H1 (cell line): ENCODE measurements at regions not wholly inside any gene's neighbourhood (a gene's known extent, or its start where the extent isn't known, plus 50 kb on each side); places are given as distances from the start of the nearest gene placed in this dataset.

Experiments
- CTCF ChIA-PET: fragments of 300-600 bp; sonication (Branson Sonifier 250); formaldehyde crosslinking; loops from one replicate; lab custom pipeline; 2021; ENCODE audit not compliant: partially characterized antibody; lab: Charles Lee
- POLR2A ChIA-PET: fragments of 300-600 bp; sonication (Branson Sonifier 250); formaldehyde crosslinking; loops from one replicate; lab custom pipeline; 2021; ENCODE audit warnings: inconsistent platforms; ENCODE audit not compliant: partially characterized antibody; lab: Charles Lee
- DNase-seq, 2 experiments: peaks; one replicate each; pipeline versions ENCODE4 v3.0.0 to v3.0.0-alpha.2; 2010 to 2022; ENCODE audit warnings: low spot score in 2 of 2, low read depth in 1 of 2, mixed read lengths in 1 of 2
- FAIRE-seq: peaks from 2 replicates; lab custom pipeline; 2011; peaks lifted over from hg19 to GRCh38; lab: Jason Lieb, UNC
- H2AFZ ChIP-seq: 2 replicates; pipeline ENCODE4 v1.8.1; 2012; ENCODE audit warnings: low read length, inconsistent platforms
- H2AK5ac ChIP-seq: 2 replicates; pipeline ENCODE4 v1.6.1; 2013; ENCODE audit warnings: low read depth, low read length
- H2BK120ac ChIP-seq: replicated peaks from 2 replicates; pipeline ENCODE3; 2013; ENCODE audit warnings: low read depth, low read length, inconsistent platforms
- H2BK12ac ChIP-seq: 2 replicates; pipeline ENCODE4 v1.6.1; 2013; ENCODE audit warnings: low read depth, low read length
- H2BK15ac ChIP-seq: 2 replicates; pipeline ENCODE4 v1.6.1; 2013; ENCODE audit warnings: low read length
- H2BK20ac ChIP-seq: 2 replicates; pipeline ENCODE4 v1.6.1; 2013; ENCODE audit warnings: low read length
- H2BK5ac ChIP-seq: 2 replicates; pipeline ENCODE4 v1.6.1; 2013; ENCODE audit warnings: low read depth, low read length
- H3K14ac ChIP-seq: 2 replicates; pipeline ENCODE4 v1.6.1; 2013; ENCODE audit warnings: inconsistent platforms; ENCODE audit not compliant: insufficient read length
- H3K18ac ChIP-seq: 2 replicates; pipeline ENCODE4 v1.6.1; 2013; ENCODE audit warnings: low read length; ENCODE audit errors: extremely low read depth
- H3K23ac ChIP-seq: 2 replicates; pipeline ENCODE4 v1.6.1; 2013; ENCODE audit warnings: inconsistent platforms; ENCODE audit not compliant: insufficient read length
- H3K23me2 ChIP-seq: 2 replicates; pipeline ENCODE4 v1.6.1; 2013; ENCODE audit warnings: low read depth, low read length
- H3K27ac ChIP-seq: 2 replicates; pipeline ENCODE4 v1.6.1; 2011; ENCODE audit warnings: low read depth, low read length, inconsistent platforms
- H3K27me3 ChIP-seq, 4 experiments: replicated peaks in 1 of 4; 1 replicate in 1 of 4; 2 replicates in 3 of 4; pipeline versions ENCODE4 v1.6.1 to v1.8.1; 2011 to 2013; ENCODE audit warnings: low read length in 3 of 4, mild to moderate bottlenecking in 3 of 4, inconsistent platforms in 2 of 4, mixed read lengths in 2 of 4, moderate library complexity in 1 of 4; ENCODE audit not compliant: control insufficient read depth in 3 of 4, insufficient read depth in 3 of 4; ENCODE audit errors: extremely low read depth in 1 of 4
- H3K36me3 ChIP-seq, 4 experiments: 2 replicates each; pipeline versions ENCODE4 v1.6.1 to v1.8.1; 2011 to 2013; ENCODE audit warnings: mild to moderate bottlenecking in 4 of 4, low read length in 3 of 4, moderate library complexity in 2 of 4, control low read depth in 1 of 4, inconsistent platforms in 1 of 4; ENCODE audit not compliant: insufficient read depth in 4 of 4, control insufficient read depth in 2 of 4
- H3K4ac ChIP-seq: replicated peaks from 2 replicates; pipeline ENCODE3; 2013; ENCODE audit warnings: low read length, low read depth, mixed read lengths, inconsistent platforms; ENCODE audit not compliant: insufficient read length
- H3K4me1 ChIP-seq, 4 experiments: replicated peaks in 1 of 4; 1 replicate in 1 of 4; 2 replicates in 3 of 4; pipeline versions ENCODE4 v1.6.1 to v1.8.1; 2011 to 2013; ENCODE audit warnings: low read length in 3 of 4, inconsistent platforms in 2 of 4, mixed read lengths in 1 of 4; ENCODE audit not compliant: insufficient read depth in 4 of 4, control insufficient read depth in 3 of 4
- H3K4me2 ChIP-seq, 2 experiments: 2 replicates each; pipeline versions ENCODE4 v1.6.1 to v1.8.1; 2011 to 2013; ENCODE audit warnings: low read depth in 2 of 2, low read length in 2 of 2, control low read depth in 1 of 2, inconsistent platforms in 1 of 2, mild to moderate bottlenecking in 1 of 2; ENCODE audit not compliant: insufficient read depth in 1 of 2
- H3K4me3 ChIP-seq, 4 experiments: fragments of 200-600, 300-600 bp in 1 of 4; sonication (generic), shearing (Covaris generic), sonication (Bioruptor Twin) in 1 of 4; 2 replicates each; pipeline versions ENCODE4 v1.5.1 to v1.8.1; 2011 to 2016; ENCODE audit warnings: low read length in 4 of 4, low read depth in 3 of 4, control low read depth in 2 of 4, inconsistent platforms in 2 of 4, mild to moderate bottlenecking in 2 of 4, mixed read lengths in 1 of 4, moderate library complexity in 1 of 4; ENCODE audit not compliant: insufficient read depth in 2 of 4; ENCODE audit errors: extremely low read depth in 1 of 4
- H3K56ac ChIP-seq: replicated peaks from 2 replicates; pipeline ENCODE3; 2013; ENCODE audit warnings: low read depth, mild to moderate bottlenecking, mixed read lengths, low read length, inconsistent platforms; ENCODE audit not compliant: insufficient read length
- H3K79me1 ChIP-seq: 2 replicates; pipeline ENCODE4 v1.6.1; 2013; ENCODE audit warnings: low read depth, low read length, control low read depth
- H3K79me2 ChIP-seq, 2 experiments: 2 replicates each; pipeline versions ENCODE4 v1.6.1 to v1.8.1; 2012 to 2013; ENCODE audit warnings: low read length in 2 of 2, mild to moderate bottlenecking in 2 of 2, inconsistent platforms in 1 of 2; ENCODE audit not compliant: insufficient read depth in 2 of 2, control insufficient read depth in 1 of 2
- H3K9ac ChIP-seq, 4 experiments: replicated peaks in 1 of 4; 1 replicate in 1 of 4; 2 replicates in 3 of 4; pipeline versions ENCODE4 v1.6.1 to v1.8.1; 2011 to 2013; ENCODE audit warnings: low read depth in 3 of 4, low read length in 3 of 4, control low read depth in 2 of 4, mild to moderate bottlenecking in 2 of 4, moderate library complexity in 2 of 4, inconsistent platforms in 1 of 4; ENCODE audit errors: extremely low read depth in 1 of 4
- H3K9me3 ChIP-seq, 2 experiments: 2 replicates each; pipeline versions ENCODE4 v1.6.1 to v1.8.1; 2012 to 2013; ENCODE audit warnings: mild to moderate bottlenecking in 2 of 2, moderate library complexity in 2 of 2, control low read depth in 1 of 2, inconsistent platforms in 1 of 2, low read depth in 1 of 2, low read length in 1 of 2, mixed read lengths in 1 of 2; ENCODE audit not compliant: insufficient read depth in 2 of 2
- H4K20me1 ChIP-seq, 2 experiments: replicated peaks in 1 of 2; 2 replicates each; pipeline versions ENCODE3 to v1.8.1; 2011 to 2013; ENCODE audit warnings: inconsistent platforms in 2 of 2, low read length in 2 of 2, mild to moderate bottlenecking in 1 of 2; ENCODE audit not compliant: insufficient read depth in 2 of 2, control insufficient read depth in 1 of 2
- H4K5ac ChIP-seq: 2 replicates; pipeline ENCODE4 v1.6.1; 2013; ENCODE audit warnings: low read length, low read depth, mixed read lengths, inconsistent platforms; ENCODE audit not compliant: insufficient read length
- H4K8ac ChIP-seq: 2 replicates; pipeline ENCODE4 v1.8.0; 2013; ENCODE audit warnings: mild to moderate bottlenecking, moderate library complexity, low read length, inconsistent platforms; ENCODE audit not compliant: insufficient read depth; ENCODE audit errors: extremely low read depth
- H4K91ac ChIP-seq: replicated peaks from 2 replicates; pipeline ENCODE3; 2013; ENCODE audit warnings: low read length, mixed read lengths, inconsistent platforms; ENCODE audit not compliant: insufficient read length
- ATF3 ChIP-seq: IDR thresholded peaks from 2 replicates; pipeline ENCODE4 v1.6.1; 2011; ENCODE audit warnings: low read depth, mild to moderate bottlenecking, low read length; ENCODE audit not compliant: insufficient read depth
- EP300 ChIP-seq, 2 experiments: IDR thresholded peaks; 1 replicate in 1 of 2; 2 replicates in 1 of 2; pipeline ENCODE4 v1.6.1; 2011 to 2012; ENCODE audit warnings: low read depth in 2 of 2, low read length in 2 of 2, mild to moderate bottlenecking in 2 of 2, borderline replicate concordance in 1 of 2, inconsistent platforms in 1 of 2, moderate library complexity in 1 of 2
- FOSL1 ChIP-seq: IDR thresholded peaks from 2 replicates; pipeline ENCODE4 v1.6.1; 2011; ENCODE audit warnings: mild to moderate bottlenecking, low read depth, low read length, moderate library complexity; ENCODE audit not compliant: insufficient read depth
- HDAC2 ChIP-seq, 2 experiments: fragments of 300-600 bp in 1 of 2; sonication (generic) in 1 of 2; IDR thresholded peaks; 2 replicates each; pipeline ENCODE4 v1.6.1; 2011 to 2012; ENCODE audit warnings: low read depth in 2 of 2, low read length in 2 of 2, mild to moderate bottlenecking in 2 of 2, moderate library complexity in 2 of 2, borderline replicate concordance in 1 of 2, inconsistent platforms in 1 of 2
- POLR2A ChIP-seq, 2 experiments: IDR thresholded peaks; 1 replicate in 1 of 2; 2 replicates in 1 of 2; pipeline ENCODE4 v1.6.1; 2011; ENCODE audit warnings: low read depth in 2 of 2, low read length in 2 of 2, mild to moderate bottlenecking in 2 of 2; ENCODE audit errors: control extremely low read depth in 1 of 2
- POU5F1 ChIP-seq: IDR thresholded peaks from 2 replicates; pipeline ENCODE4 v1.6.1; 2011; ENCODE audit warnings: low read depth, mild to moderate bottlenecking, low read length, moderate library complexity
- RAD21 ChIP-seq, 2 experiments: IDR thresholded peaks in 1 of 2; conservative IDR thresholded peaks in 1 of 2; 2 replicates each; pipeline ENCODE4 v1.6.1; 2011; ENCODE audit warnings: low read depth in 2 of 2, low read length in 2 of 2, improper control_type of control experiment in 1 of 2, inconsistent platforms in 1 of 2, mild to moderate bottlenecking in 1 of 2, moderate library complexity in 1 of 2
- RBBP5 ChIP-seq: IDR thresholded peaks from 2 replicates; pipeline ENCODE4 v1.7.1; 2012; ENCODE audit warnings: low read depth, mild to moderate bottlenecking, inconsistent platforms, low read length, moderate library complexity, borderline replicate concordance
- RFX5 ChIP-seq: IDR thresholded peaks from 2 replicates; pipeline ENCODE4 v1.6.1; 2011; ENCODE audit warnings: low read depth, low read length, improper control_type of control experiment, borderline replicate concordance
- SP2 ChIP-seq: IDR thresholded peaks from 2 replicates; pipeline ENCODE4 v1.6.1; 2012; ENCODE audit warnings: mild to moderate bottlenecking, low read length, inconsistent platforms
- TAF7 ChIP-seq: optimal IDR thresholded peaks from 2 replicates; pipeline ENCODE3; 2011; ENCODE audit warnings: low read depth, mild to moderate bottlenecking, inconsistent platforms, low read length, moderate library complexity, borderline replicate concordance
- YY1 ChIP-seq: IDR thresholded peaks from 2 replicates; pipeline ENCODE4 v1.6.1; 2011; ENCODE audit warnings: low read depth, mild to moderate bottlenecking, low read length
- WGBS, 2 experiments: shearing (Covaris generic) in 1 of 2; methylation state at CpG; one replicate each; pipeline versions ENCODE4 v1.1.6 to v1.1.7; 2013 to 2015; ENCODE audit warnings: low lambda C conversion rate in 2 of 2, mixed read lengths in 2 of 2, inconsistent platforms in 1 of 2, low coverage in 1 of 2, missing lambda C conversion rate in 1 of 2; ENCODE audit not compliant: insufficient replicate concordance in 2 of 2, insufficient coverage in 1 of 2, insufficient read length in 1 of 2; ENCODE audit errors: extremely low coverage in 1 of 2, missing lambda C conversion rate in 1 of 2; 5-methylcytosine and 5-hydroxymethylcytosine counted together
- TF ChIP-seq, protein P1 (sequence below): IDR thresholded peaks from 2 replicates; pipeline ENCODE4 v1.6.1; 2012; ENCODE audit warnings: inconsistent platforms

DNA sequence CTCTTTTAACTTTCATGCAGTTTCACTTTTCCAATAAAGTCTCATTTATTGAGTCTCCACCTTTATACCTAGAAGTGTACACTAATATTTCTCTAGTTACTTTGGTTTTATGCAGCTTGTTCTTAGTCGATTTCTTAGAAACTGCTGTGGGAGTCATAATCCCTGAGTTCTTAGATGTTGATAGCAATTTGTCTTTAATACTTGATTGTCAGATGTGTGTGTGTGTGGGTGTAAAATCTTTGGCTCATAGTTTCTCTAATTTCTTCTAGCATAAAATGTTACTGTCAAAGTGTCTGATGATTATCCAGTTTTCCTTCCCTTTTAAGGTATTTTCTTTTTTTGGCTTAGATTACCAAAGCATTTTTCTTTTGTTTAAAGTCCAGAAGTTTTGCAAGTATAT is 473.8 kb upstream of the PTCHD4 start:
- no peaks in the 10 kb centered on the region for H3K23me2 ChIP-seq
- H3K14ac ChIP-seq = no peak overlapping the region
- no peaks in the 10 kb centered on the region for H3K9me3 ChIP-seq
- H4K91ac ChIP-seq = no peak overlapping the region
- POLR2A ChIA-PET = no interaction called here
- no peak overlapping the region for H3K9ac ChIP-seq
- H2AK5ac ChIP-seq = no peak overlapping the region
- 95% methylated on average over 1 of the region's 1 CpG; no CpG with 5 or more reads in 1 of the 2 experiments for WGBS, 2 experiments
- DNase-seq = no peak
- H4K5ac ChIP-seq = no peak overlapping the region
- H3K23ac ChIP-seq = no peak overlapping the region
- H2AFZ ChIP-seq = no peak overlapping the region
- no peak overlapping the region for H2BK20ac ChIP-seq
- H3K4me3 ChIP-seq = no peak overlapping the region
- no peaks in the 10 kb centered on the region for H3K27me3 ChIP-seq
- H2BK5ac ChIP-seq = no peak overlapping the region
- CTCF ChIA-PET = no interaction called here
- no peak overlapping the region for H3K4me2 ChIP-seq
- H3K4ac ChIP-seq = no peak overlapping the region
- H2BK12ac ChIP-seq = no peak overlapping the region
- no peak overlapping the region for H2BK15ac ChIP-seq
- H2BK120ac ChIP-seq = no peak overlapping the region
- H3K79me1 ChIP-seq = no peaks in the 10 kb centered on the region
- H3K56ac ChIP-seq = no peak overlapping the region
- no peak for FAIRE-seq
- H3K27ac ChIP-seq = no peak overlapping the region
- H4K8ac ChIP-seq = no peak overlapping the region
- no peaks in the 10 kb centered on the region for H3K36me3 ChIP-seq
- no peaks in the 10 kb centered on the region for H4K20me1 ChIP-seq
- H3K18ac ChIP-seq = no peak overlapping the region
- no peaks in the 10 kb centered on the region for H3K79me2 ChIP-seq
- no peaks in the 10 kb centered on the region for H3K4me1 ChIP-seq
- no peak for TF ChIP-seq POLR2A (IDR thresholded peaks at IDR 0.05; ENCODE audit: control extremely low read depth in 1 of 2, low read depth in 2 of 2, low read length in 2 of 2)
- TF ChIP-seq, protein P1, sequence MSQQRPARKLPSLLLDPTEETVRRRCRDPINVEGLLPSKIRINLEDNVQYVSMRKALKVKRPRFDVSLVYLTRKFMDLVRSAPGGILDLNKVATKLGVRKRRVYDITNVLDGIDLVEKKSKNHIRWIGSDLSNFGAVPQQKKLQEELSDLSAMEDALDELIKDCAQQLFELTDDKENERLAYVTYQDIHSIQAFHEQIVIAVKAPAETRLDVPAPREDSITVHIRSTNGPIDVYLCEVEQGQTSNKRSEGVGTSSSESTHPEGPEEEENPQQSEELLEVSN = no peak
- TF ChIP-seq RBBP5 = no peak
- TF ChIP-seq RAD21 (IDR thresholded peaks at IDR 0.05 in 1 of 2, conservative IDR thresholded peaks at IDR 0.05 in 1 of 2; ENCODE audit: low read depth in 2 of 2, low read length in 2 of 2) = no peak
- TF ChIP-seq ATF3 = no peak
- no peak for TF ChIP-seq TAF7
- no peak for TF ChIP-seq SP2
- no peak for TF ChIP-seq POU5F1
- no peak for TF ChIP-seq YY1
- no peak for TF ChIP-seq HDAC2 (IDR thresholded peaks at IDR 0.05; ENCODE audit: borderline replicate concordance in 1 of 2, low read depth in 2 of 2, low read length in 2 of 2)
- no peak for TF ChIP-seq EP300 (IDR thresholded peaks at IDR 0.05; ENCODE audit: borderline replicate concordance in 1 of 2, low read depth in 2 of 2, low read length in 2 of 2)
- no peak for TF ChIP-seq FOSL1
- TF ChIP-seq RFX5 = no peak
